ENCODE measurements at regions not wholly inside any gene's neighbourhood (a gene's known extent, or its start where the extent isn't known, plus 50 kb on each side); places are given as distances from the start of the nearest gene placed in this dataset.

DNA sequence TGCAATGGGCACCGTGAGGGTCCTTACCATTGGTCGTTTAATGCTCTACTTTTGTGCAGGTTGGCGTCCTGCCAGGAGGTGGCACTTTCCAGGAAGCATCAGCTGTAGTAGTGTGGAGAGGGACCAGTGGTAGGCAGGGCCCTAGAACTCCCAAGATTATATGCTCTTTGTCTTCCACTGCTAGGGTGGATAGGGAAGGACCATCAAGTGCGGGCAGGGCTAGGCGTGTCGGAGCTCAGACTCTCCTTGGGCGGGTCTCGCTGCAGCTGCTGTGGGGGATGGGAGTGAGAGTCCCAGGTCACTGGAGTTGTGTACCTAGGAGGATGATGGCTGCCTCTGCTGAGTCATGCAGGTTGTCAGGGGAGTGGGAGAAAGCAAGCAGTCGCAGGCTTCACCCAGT, 134.7 kb downstream of the KLF8 start:
- TF ChIP-seq, protein P1, sequence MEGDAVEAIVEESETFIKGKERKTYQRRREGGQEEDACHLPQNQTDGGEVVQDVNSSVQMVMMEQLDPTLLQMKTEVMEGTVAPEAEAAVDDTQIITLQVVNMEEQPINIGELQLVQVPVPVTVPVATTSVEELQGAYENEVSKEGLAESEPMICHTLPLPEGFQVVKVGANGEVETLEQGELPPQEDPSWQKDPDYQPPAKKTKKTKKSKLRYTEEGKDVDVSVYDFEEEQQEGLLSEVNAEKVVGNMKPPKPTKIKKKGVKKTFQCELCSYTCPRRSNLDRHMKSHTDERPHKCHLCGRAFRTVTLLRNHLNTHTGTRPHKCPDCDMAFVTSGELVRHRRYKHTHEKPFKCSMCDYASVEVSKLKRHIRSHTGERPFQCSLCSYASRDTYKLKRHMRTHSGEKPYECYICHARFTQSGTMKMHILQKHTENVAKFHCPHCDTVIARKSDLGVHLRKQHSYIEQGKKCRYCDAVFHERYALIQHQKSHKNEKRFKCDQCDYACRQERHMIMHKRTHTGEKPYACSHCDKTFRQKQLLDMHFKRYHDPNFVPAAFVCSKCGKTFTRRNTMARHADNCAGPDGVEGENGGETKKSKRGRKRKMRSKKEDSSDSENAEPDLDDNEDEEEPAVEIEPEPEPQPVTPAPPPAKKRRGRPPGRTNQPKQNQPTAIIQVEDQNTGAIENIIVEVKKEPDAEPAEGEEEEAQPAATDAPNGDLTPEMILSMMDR (IDR thresholded peaks at IDR 0.05), result no peak
- TF ChIP-seq POLR2A (IDR thresholded peaks at IDR 0.05), result no peak

Data from adrenal gland (tissue), 5 donors.